HG03342 (cell line): ENCODE measurements at regions not wholly inside any gene's neighbourhood (a gene's known extent, or its start where the extent isn't known, plus 50 kb on each side); places are given as distances from the start of the nearest gene placed in this dataset.

Experiments used
- ATAC-seq: cut with Tn5 transposase; IDR thresholded peaks from one replicate; pipeline ENCODE4 v1.9.1; 2021; ENCODE audit warnings: mild to moderate bottlenecking, moderate library complexity; ENCODE audit not compliant: unreplicated experiment

GRCh38 chr20:52746190-52746589 lies 226.0 kb upstream of the TSHZ2 start:
- no peak for ATAC-seq

- no peak for ATAC-seq
Measured at GRCh38 chr20:52744441-52744840, 227.7 kb upstream of the TSHZ2 start.

- ATAC-seq = no peak
Measured at GRCh38 chr20:52738081-52738480, 234.1 kb upstream of the TSHZ2 start.

GRCh38 chr20:52736507-52736906 lies 235.7 kb upstream of the TSHZ2 start:
- ATAC-seq = no peak

- ATAC-seq = no peak
Measured at GRCh38 chr20:52731093-52731492, 241.1 kb upstream of the TSHZ2 start.

GRCh38 chr20:52727740-52728456 lies 244.3 kb upstream of the TSHZ2 start:
- ATAC-seq = no peak

- no peak for ATAC-seq
Measured at GRCh38 chr20:52724541-52724940, 247.6 kb upstream of the TSHZ2 start.

- no peak for ATAC-seq
Measured at GRCh38 chr20:52722926-52723688, 249.1 kb upstream of the TSHZ2 start.

GRCh38 chr20:52708137-52708536 lies 264.0 kb upstream of the TSHZ2 start:
- ATAC-seq = no peak

- no peak for ATAC-seq
Measured at GRCh38 chr20:52704553-52704952, 267.6 kb upstream of the TSHZ2 start.

- no peak for ATAC-seq
Measured at GRCh38 chr20:52688345-52688744, 283.8 kb upstream of the TSHZ2 start.

GRCh38 chr20:52684905-52685304 lies 287.3 kb upstream of the TSHZ2 start:
- no peak for ATAC-seq

GRCh38 chr20:52684176-52684575 lies 288.0 kb upstream of the TSHZ2 start:
- ATAC-seq = no peak

GRCh38 chr20:52683761-52684160 lies 288.4 kb upstream of the TSHZ2 start:
- ATAC-seq = no peak

GRCh38 chr20:52682237-52682636 lies 289.9 kb upstream of the TSHZ2 start:
- ATAC-seq = no peak

- ATAC-seq = no peak
Measured at GRCh38 chr20:52681288-52681687, 290.9 kb upstream of the TSHZ2 start.

GRCh38 chr20:52677216-52677615 lies 294.9 kb upstream of the TSHZ2 start:
- no peak for ATAC-seq

- ATAC-seq = no peak
Measured at GRCh38 chr20:52676283-52676995, 295.7 kb upstream of the TSHZ2 start.

- ATAC-seq = no peak
Measured at GRCh38 chr20:52675375-52675774, 296.8 kb upstream of the TSHZ2 start.

- no peak for ATAC-seq
Measured at GRCh38 chr20:52668626-52669025, 303.5 kb upstream of the TSHZ2 start.

- ATAC-seq = no peak
Measured at GRCh38 chr20:52667358-52667757, 304.8 kb upstream of the TSHZ2 start.

GRCh38 chr20:52665441-52665840 lies 306.7 kb upstream of the TSHZ2 start:
- ATAC-seq = no peak
